GM18498 (cell line): ENCODE measurements at regions not wholly inside any gene's neighbourhood (a gene's known extent, or its start where the extent isn't known, plus 50 kb on each side); places are given as distances from the start of the nearest gene placed in this dataset.

Source experiments
- ATAC-seq: cut with Tn5 transposase; IDR thresholded peaks from one replicate; pipeline ENCODE4 v1.9.1; 2021; ENCODE audit warnings: mild to moderate bottlenecking, moderate library complexity; ENCODE audit not compliant: unreplicated experiment

GRCh38 chr6:137815692-137816091, 51.4 kb upstream of the TNFAIP3 start:
- no peak for ATAC-seq

GRCh38 chr6:137816133-137816579, 50.9 kb upstream of the TNFAIP3 start:
- ATAC-seq: peak; percentile 51

GRCh38 chr6:137816688-137817618, 50.1 kb upstream of the TNFAIP3 start:
- no peak for ATAC-seq
